Neural cell (in vitro differentiated cells): ENCODE measurements at regions not wholly inside any gene's neighbourhood (a gene's known extent, or its start where the extent isn't known, plus 50 kb on each side); places are given as distances from the start of the nearest gene placed in this dataset.

Experiments used
- H2AFZ ChIP-seq: fragments of 200-600, 300-800 bp; sonication (generic), shearing (Covaris generic); 2 replicates; pipeline ENCODE4 v1.6.0; 2014; ENCODE audit warnings: low read depth, mild to moderate bottlenecking, antibody characterized with exemption, low read length, moderate library complexity
- H3F3A ChIP-seq: fragments of 200-600 bp; shearing (Covaris generic); 2 replicates; pipeline ENCODE4 v1.6.1; 2016; ENCODE audit warnings: mild to moderate bottlenecking, moderate library complexity, mixed read lengths, antibody characterized with exemption, low read length; ENCODE audit not compliant: insufficient read depth, poor library complexity, severe bottlenecking
- H3K27ac ChIP-seq: fragments of 200-600, 300-800 bp; sonication (generic), shearing (Covaris generic); 2 replicates; pipeline ENCODE4 v1.5.1; 2014; ENCODE audit warnings: mild to moderate bottlenecking, low read length, moderate library complexity
- H3K27me3 ChIP-seq: fragments of 300-800, 200-600 bp; sonication (generic), shearing (Covaris generic); 2 replicates; pipeline ENCODE4 v1.6.0; 2014; ENCODE audit warnings: mild to moderate bottlenecking, low read depth, low read length, moderate library complexity; ENCODE audit not compliant: insufficient read depth
- H3K36me3 ChIP-seq: fragments of 300-800, 200-600 bp; sonication (generic), shearing (Covaris generic); 2 replicates; pipeline ENCODE4 v1.5.1; 2014; ENCODE audit warnings: mild to moderate bottlenecking, antibody characterized with exemption, low read length, moderate library complexity; ENCODE audit not compliant: insufficient read depth
- H3K4me2 ChIP-seq: fragments of 300-800, 200-600 bp; sonication (generic), shearing (Covaris generic); 2 replicates; pipeline ENCODE4 v1.6.0; 2014; ENCODE audit warnings: mild to moderate bottlenecking, low read length
- H3K4me3 ChIP-seq: fragments of 300-800, 200-600 bp; sonication (generic), shearing (Covaris generic); 2 replicates; pipeline ENCODE4 v1.5.1; 2014; ENCODE audit warnings: mild to moderate bottlenecking, low read length, moderate library complexity
- H3K79me2 ChIP-seq: fragments of 200-600 bp; shearing (Covaris generic); replicated peaks from 2 replicates; pipeline ENCODE4 v1.6.0; 2014; ENCODE audit warnings: mild to moderate bottlenecking, low read length, moderate library complexity; ENCODE audit not compliant: insufficient read depth
- H3K9ac ChIP-seq: fragments of 300-800, 200-600 bp; sonication (generic), shearing (Covaris generic); 2 replicates; pipeline ENCODE4 v1.6.1; 2016; ENCODE audit warnings: mild to moderate bottlenecking, low read length, mixed read lengths
- H3K9me2 ChIP-seq: fragments of 200-600 bp; shearing (Covaris generic); 2 replicates; pipeline ENCODE4 v1.6.1; 2016; ENCODE audit warnings: mild to moderate bottlenecking, low read length, mixed read lengths; ENCODE audit not compliant: insufficient read depth
- H3K9me3 ChIP-seq: fragments of 200-600, 300-800 bp; sonication (generic), shearing (Covaris generic); 2 replicates; pipeline ENCODE4 v1.6.1; 2016; ENCODE audit warnings: mild to moderate bottlenecking, mixed run types, low read length, moderate library complexity, mixed read lengths
- H4K20me1 ChIP-seq: fragments of 200-600 bp; shearing (Covaris generic); 2 replicates; pipeline ENCODE4 v1.6.1; 2016; ENCODE audit warnings: mild to moderate bottlenecking, mixed run types; ENCODE audit not compliant: insufficient read depth
- CTCF ChIP-seq: fragments of 450-650 bp; IDR thresholded peaks from 2 replicates; pipeline ENCODE4 v1.5.1; 2014; ENCODE audit warnings: antibody characterized with exemption, mild to moderate bottlenecking, moderate library complexity; ENCODE audit not compliant: poor library complexity, severe bottlenecking
- EP300 ChIP-seq: fragments of 450-650 bp; conservative IDR thresholded peaks from 2 replicates; pipeline ENCODE4 v1.6.1; 2014; ENCODE audit warnings: antibody characterized with exemption, mild to moderate bottlenecking, moderate library complexity; ENCODE audit not compliant: poor library complexity, severe bottlenecking
- EZH2 ChIP-seq: fragments of 200-600, 300-800 bp; shearing (Covaris generic), sonication (generic); IDR thresholded peaks from 2 replicates; pipeline ENCODE4 v1.6.1; 2014; ENCODE audit warnings: antibody characterized with exemption, low read length, borderline replicate concordance, mild to moderate bottlenecking; ENCODE audit not compliant: insufficient read depth, poor library complexity, severe bottlenecking
- MXI1 ChIP-seq: fragments of 450-650 bp; conservative IDR thresholded peaks from 2 replicates; pipeline ENCODE4 v1.6.1; 2014; ENCODE audit warnings: antibody characterized with exemption, mild to moderate bottlenecking; ENCODE audit not compliant: poor library complexity, severe bottlenecking
- POLR2AphosphoS5 ChIP-seq: IDR thresholded peaks from 2 replicates; pipeline ENCODE4 v1.6.1; 2012
- RAD21 ChIP-seq: fragments of 450-650 bp; conservative IDR thresholded peaks from 2 replicates; pipeline ENCODE4 v1.6.1; 2014; ENCODE audit warnings: antibody characterized with exemption, mild to moderate bottlenecking, moderate library complexity
- REST ChIP-seq: IDR thresholded peaks from 2 replicates; pipeline ENCODE4 v1.6.1; 2012; ENCODE audit warnings: borderline replicate concordance
- SMC3 ChIP-seq: fragments of 450-650 bp; conservative IDR thresholded peaks from 2 replicates; pipeline ENCODE4 v1.6.1; 2014; ENCODE audit warnings: antibody characterized with exemption, mild to moderate bottlenecking, moderate library complexity; ENCODE audit not compliant: poor library complexity
- TAF1 ChIP-seq: IDR thresholded peaks from 2 replicates; pipeline ENCODE4 v1.6.1; 2012; ENCODE audit warnings: low read depth

- no peak for TF ChIP-seq EZH2
- H3K27me3 ChIP-seq: no peaks in the 10 kb centered on the region
Measured at GRCh38 chrX:140433582-140433981, 71.3 kb downstream of the SOX3 start.

GRCh38 chrX:140432346-140433175 lies 72.3 kb downstream of the SOX3 start:
- H3K36me3 ChIP-seq: no peaks in the 10 kb centered on the region
- no peaks in the 10 kb centered on the region for H3K9me2 ChIP-seq
- H3K4me3 ChIP-seq: no peak overlapping the region
- no peak overlapping the region for H3K27ac ChIP-seq
- no peaks in the 10 kb centered on the region for H3K9me3 ChIP-seq
- no peaks in the 10 kb centered on the region for H4K20me1 ChIP-seq
- H3K27me3 ChIP-seq: no peaks in the 10 kb centered on the region
- H3K9ac ChIP-seq: no peak overlapping the region
- H2AFZ ChIP-seq: no peak overlapping the region
- H3K4me2 ChIP-seq: no peak overlapping the region
- no peak for TF ChIP-seq POLR2AphosphoS5
- no peak for TF ChIP-seq TAF1
- TF ChIP-seq MXI1: no peak
- TF ChIP-seq REST: no peak
- no peak for TF ChIP-seq EP300
- TF ChIP-seq EZH2: no peak
- no peak for TF ChIP-seq CTCF
- TF ChIP-seq SMC3: no peak
- no peak for TF ChIP-seq RAD21
- H3F3A ChIP-seq: no peaks in the 10 kb centered on the region
- H3K79me2 ChIP-seq: no peaks in the 10 kb centered on the region

More at GRCh38 chrX:140433582-140433981, 71.3 kb downstream of the SOX3 start:
- no peak overlapping the region for H2AFZ ChIP-seq
- H3K4me3 ChIP-seq: no peak overlapping the region
- H3K4me2 ChIP-seq: no peak overlapping the region
- no peaks in the 10 kb centered on the region for H4K20me1 ChIP-seq
- no peaks in the 10 kb centered on the region for H3K9me2 ChIP-seq
- H3F3A ChIP-seq: no peaks in the 10 kb centered on the region
- H3K9ac ChIP-seq: no peak overlapping the region
- no peaks in the 10 kb centered on the region for H3K79me2 ChIP-seq
- H3K27ac ChIP-seq: no peak overlapping the region
- no peaks in the 10 kb centered on the region for H3K9me3 ChIP-seq
- no peaks in the 10 kb centered on the region for H3K36me3 ChIP-seq
